Upper lobe of right lung (tissue), 1 donor: ENCODE measurements at regions not wholly inside any gene's neighbourhood (a gene's known extent, or its start where the extent isn't known, plus 50 kb on each side); places are given as distances from the start of the nearest gene placed in this dataset.

Source experiments
- ATAC-seq: fragments of 200-7000 bp; cut with Tn5 transposase; one replicate; pipeline ENCODE4 v1.9.1; 2020; ENCODE audit warnings: mild to moderate bottlenecking, moderate library complexity
- DNase-seq: peaks from one replicate; pipeline ENCODE4 v3.0.0-alpha.2; 2020
- H3K27ac ChIP-seq: fragments of 200-600 bp; one replicate; pipeline ENCODE4 v1.8.0; 2022
- H3K27me3 ChIP-seq: fragments of 200-600 bp; one replicate; pipeline ENCODE4 v1.8.0; 2022; ENCODE audit warnings: mild to moderate bottlenecking
- H3K36me3 ChIP-seq: fragments of 200-600 bp; one replicate; pipeline ENCODE4 v1.8.0; 2022
- H3K4me1 ChIP-seq: fragments of 200-600 bp; one replicate; pipeline ENCODE4 v1.8.0; 2022
- H3K4me3 ChIP-seq: fragments of 200-600 bp; one replicate; pipeline ENCODE4 v1.8.0; 2022; ENCODE audit warnings: mild to moderate bottlenecking
- H3K9me3 ChIP-seq: fragments of 200-600 bp; one replicate; pipeline ENCODE4 v1.8.0; 2022
- CTCF ChIP-seq: fragments of 200-600 bp; IDR thresholded peaks from one replicate; pipeline ENCODE4 v1.8.0; 2022; ENCODE audit warnings: antibody characterized with exemption
- intact Hi-C: fragments of 100-400 bp; cut with DNase I; formaldehyde crosslinking; loops from one replicate; pipeline ENCODE4 v1.11.0; 2022
- donor health status: DM: no; HTN: yes; CAD: no; lungs with severe emphysema.

GRCh38 chr15:66615846-66616245 lies 50.0 kb upstream of the LCTL start:
- DNase-seq (no peak), ATAC-seq (no peak)
- TF ChIP-seq CTCF = no peak
- H3K27ac ChIP-seq = peak overlapping the region; percentile 36
- H3K36me3 ChIP-seq = no peaks in the 10 kb centered on the region
- H3K4me1 ChIP-seq = peaks cover 52% of the 10 kb centered on the region
- no peaks in the 10 kb centered on the region for H3K27me3 ChIP-seq
- H3K4me3 ChIP-seq = no peak overlapping the region
- no peaks in the 10 kb centered on the region for H3K9me3 ChIP-seq
- intact Hi-C loops = loop anchor here (10.0 kb wide), 2 partner anchors 89 to 159 kb away; partner anchors contain the start of gene SMAD6

- DNase-seq (peak; percentile 86), ATAC-seq (peak; percentile 74)
- Histone ChIP-seq H3K27me3 (no peaks in the 10 kb centered on the region), H3K27ac (peak overlapping the region; percentile 80), H3K9me3 (no peaks in the 10 kb centered on the region), H3K4me3 (no peak overlapping the region), H3K36me3 (no peaks in the 10 kb centered on the region), H3K4me1 (peaks cover 63% of the 10 kb centered on the region)
- TF ChIP-seq CTCF = no peak
- intact Hi-C loops = loop anchor here (10.0 kb wide), 2 partner anchors 87 to 157 kb away; partner anchors contain the start of gene SMAD6
These were observed 51.6 kb upstream of the LCTL start for GRCh38 chr15:66617137-66618090.

GRCh38 chr15:66619152-66619903 lies 53.5 kb upstream of the LCTL start:
- intact Hi-C loops = loop anchor here (10.0 kb wide), 2 partner anchors 85 to 155 kb away; partner anchors contain the start of gene SMAD6
- peak; percentile 89 for TF ChIP-seq CTCF
- DNase-seq (peak; percentile 86), ATAC-seq (peak; percentile 83)
- H3K4me1 ChIP-seq = peaks cover 60% of the 10 kb centered on the region
- no peaks in the 10 kb centered on the region for H3K27me3 ChIP-seq
- no peak overlapping the region for H3K4me3 ChIP-seq
- H3K27ac ChIP-seq = peak overlapping the region; percentile 38
- no peaks in the 10 kb centered on the region for H3K9me3 ChIP-seq
- H3K36me3 ChIP-seq = no peaks in the 10 kb centered on the region

GRCh38 chr15:66620341-66620740 lies 54.5 kb upstream of the LCTL start:
- H3K27me3 ChIP-seq = no peaks in the 10 kb centered on the region
- no peak for TF ChIP-seq CTCF
- H3K27ac ChIP-seq = no peak overlapping the region
- no peaks in the 10 kb centered on the region for H3K36me3 ChIP-seq
- no peak for ATAC-seq
- DNase-seq = no peak
- intact Hi-C loops = no loop called here
- H3K4me3 ChIP-seq = no peak overlapping the region
- peaks cover 50% of the 10 kb centered on the region for H3K4me1 ChIP-seq
- no peaks in the 10 kb centered on the region for H3K9me3 ChIP-seq

- no peak for TF ChIP-seq CTCF
- Histone ChIP-seq H3K4me1 (peaks cover 45% of the 10 kb centered on the region), H3K9me3 (no peaks in the 10 kb centered on the region), H3K27ac (peak overlapping the region; percentile 51), H3K27me3 (no peaks in the 10 kb centered on the region), H3K36me3 (no peaks in the 10 kb centered on the region), H3K4me3 (no peak overlapping the region)
- ATAC-seq (no peak), DNase-seq (no peak)
- intact Hi-C loops = no loop called here
These were observed 55.0 kb upstream of the LCTL start for GRCh38 chr15:66620744-66621344.
